Pancreas (tissue), 10 donors: ENCODE measurements at regions not wholly inside any gene's neighbourhood (a gene's known extent, or its start where the extent isn't known, plus 50 kb on each side); places are given as distances from the start of the nearest gene placed in this dataset.

ENCODE experiments used
- ATAC-seq, 4 donors: fragments of 200-7000 bp; cut with Tn5 transposase; one replicate each; pipeline versions ENCODE4 v1.8.0 to v1.9.1; 2020; ENCODE audit warnings: mild to moderate bottlenecking in 4 of 4, moderate library complexity in 4 of 4
- DNase-seq, 6 donors: peaks; one replicate each; pipeline ENCODE4 v3.0.0-alpha.2; 2020
- FAIRE-seq: peaks from 2 replicates; lab custom pipeline; 2012; peaks lifted over from hg19 to GRCh38; lab: Jason Lieb, UNC
- H3K27ac ChIP-seq, 4 donors: fragments of 200-600 bp; sonication (generic); 1 replicate in 3 of 4; 2 replicates in 1 of 4; pipeline versions ENCODE4 v1.5.0 to v1.8.0; 2020
- H3K27me3 ChIP-seq, 4 donors: fragments of 200-600 bp; one replicate each; pipeline ENCODE4 v1.8.0; 2021
- H3K36me3 ChIP-seq, 3 donors: fragments of 200-600 bp; sonication (generic) in 1 of 3; one replicate each; pipeline versions ENCODE4 v1.5.0 to v1.8.0; 2020 to 2021
- H3K4me1 ChIP-seq, 3 donors: fragments of 200-600 bp; one replicate each; pipeline ENCODE4 v1.8.0; 2021
- H3K4me3 ChIP-seq, 4 donors: fragments of 200-600 bp; sonication (generic) in 2 of 4; one replicate each; pipeline versions ENCODE4 v1.5.0 to v1.8.0; 2020 to 2021
- H3K9me3 ChIP-seq, 4 donors: fragments of 200-600 bp; one replicate each; pipeline ENCODE4 v1.8.0; 2021
- CTCF ChIP-seq, 4 donors: fragments of 200-600 bp; sonication (generic) in 3 of 4; IDR thresholded peaks; one replicate each; pipeline versions ENCODE4 v1.5.0 to v1.8.0; 2021; ENCODE audit warnings: antibody characterized with exemption in 4 of 4
- WGBS, 2 donors: extraction: QIAGEN DNeasy Blood & Tissue Kit; methylation state at CpG; one replicate each; pipeline ENCODE4 v1.1.7; 2013; 5-methylcytosine and 5-hydroxymethylcytosine counted together
- intact Hi-C, 3 donors: fragments of 100-400 bp; cut with DNase I; formaldehyde crosslinking; loops; one replicate each; pipeline versions ENCODE4 v1.11.1 to v1.14.2; 2022
- donor health status: healthy with polysubstance abuse.
- donor health status: DM: no; HTN: no; CAD: no; lungs with moderate emphysema.
- donor health status: DM: no; HTN: no; CAD: no.
- donor health status: control.
- donor health status: control.
- donor health status: Bipolar disorder and iron deficiency.
- donor health status: DM: yes; HTN: yes; CAD: no.
- donor health status: DM: no; HTN: no; CAD: no.
- donor health status: DM: no; HTN: no; CAD: no.
- donor health status: DM: yes; HTN: yes; CAD: no.

DNA sequence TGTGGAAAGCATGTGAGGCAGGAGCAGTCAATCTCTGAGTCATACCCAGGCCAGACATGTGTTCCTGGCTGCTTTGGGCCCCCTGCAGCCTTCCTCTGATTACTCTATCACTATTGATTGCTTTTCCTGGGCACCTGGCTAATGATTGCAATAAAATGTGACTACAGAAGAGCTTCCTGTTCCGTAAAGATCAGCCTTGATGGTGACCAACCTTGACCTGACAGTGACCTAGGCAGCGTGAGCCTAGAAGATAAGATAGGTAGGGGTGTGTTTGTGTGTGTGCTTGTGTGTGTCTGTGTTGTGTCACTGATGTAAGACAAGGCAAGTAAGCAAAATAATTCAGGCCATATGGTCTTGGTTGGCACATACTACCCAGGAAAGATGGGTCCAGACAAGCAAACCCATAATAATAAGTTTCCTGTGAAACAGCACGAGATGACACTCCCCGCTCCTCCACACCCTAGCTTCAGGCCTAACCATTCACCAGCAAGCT, 367.7 kb upstream of the CDH11 start:
- intact Hi-C loops = no loop called here

DNA sequence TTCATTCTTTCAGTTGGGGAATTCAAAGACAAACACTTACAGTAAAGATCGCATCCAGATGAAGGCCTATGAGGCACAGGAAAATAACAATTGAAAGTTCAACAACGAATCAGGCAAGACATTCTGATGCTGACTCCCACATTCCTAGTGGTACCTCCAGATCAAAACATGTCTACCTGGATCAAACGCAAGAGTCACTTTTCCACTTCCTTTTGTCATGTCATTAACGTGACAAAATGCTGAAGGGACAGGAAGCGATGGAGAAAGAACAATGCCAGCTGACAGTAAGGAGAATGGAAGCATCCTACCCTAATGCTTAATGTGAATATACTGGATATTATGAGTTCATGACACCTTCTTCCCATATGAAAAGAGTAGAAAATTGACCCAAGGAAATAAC, 365.4 kb upstream of the CDH11 start:
- intact Hi-C loops = no loop called here
- no peaks in the 10 kb centered on the region for H3K36me3 ChIP-seq
- 72 to 82% methylated on average over 5 of the region's 5 CpGs for WGBS, 2 donors
- H3K9me3 ChIP-seq = no peaks in the 10 kb centered on the region
- no peak for DNase-seq
- no peaks in the 10 kb centered on the region for H3K27me3 ChIP-seq
- no peak for TF ChIP-seq CTCF (IDR thresholded peaks at IDR 0.05)
- H3K4me1 ChIP-seq = no peaks in the 10 kb centered on the region
- no peak for FAIRE-seq
- no peak overlapping the region for H3K4me3 ChIP-seq
- H3K27ac ChIP-seq = no peak overlapping the region
- no peak for ATAC-seq

More for the DNA sequence above, 367.7 kb upstream of the CDH11 start:
- FAIRE-seq = no peak
- no peak for ATAC-seq
- no peaks in the 10 kb centered on the region for H3K9me3 ChIP-seq
- no peak for DNase-seq
- H3K27ac ChIP-seq = no peak overlapping the region
- no peak overlapping the region for H3K4me3 ChIP-seq
- TF ChIP-seq CTCF (IDR thresholded peaks at IDR 0.05) = no peak
- no peaks in the 10 kb centered on the region for H3K4me1 ChIP-seq
- 38 to 45% methylated on average over 4 of the region's 4 CpGs for WGBS, 2 donors
- no peaks in the 10 kb centered on the region for H3K27me3 ChIP-seq
- no peaks in the 10 kb centered on the region for H3K36me3 ChIP-seq

GRCh38 chr16:65481956-65482355, 360.1 kb upstream of the CDH11 start:
- FAIRE-seq = no peak
- DNase-seq = no peak
- H3K36me3 ChIP-seq = no peaks in the 10 kb centered on the region
- H3K9me3 ChIP-seq = no peaks in the 10 kb centered on the region
- intact Hi-C loops = no loop called here
- ATAC-seq = no peak
- H3K27me3 ChIP-seq = no peaks in the 10 kb centered on the region
- H3K27ac ChIP-seq = no peak overlapping the region
- no peak for TF ChIP-seq CTCF (IDR thresholded peaks at IDR 0.05)
- WGBS, 2 donors = 59 to 72% methylated on average over 4 of the region's 4 CpGs
- no peaks in the 10 kb centered on the region for H3K4me1 ChIP-seq
- H3K4me3 ChIP-seq = no peak overlapping the region

DNA sequence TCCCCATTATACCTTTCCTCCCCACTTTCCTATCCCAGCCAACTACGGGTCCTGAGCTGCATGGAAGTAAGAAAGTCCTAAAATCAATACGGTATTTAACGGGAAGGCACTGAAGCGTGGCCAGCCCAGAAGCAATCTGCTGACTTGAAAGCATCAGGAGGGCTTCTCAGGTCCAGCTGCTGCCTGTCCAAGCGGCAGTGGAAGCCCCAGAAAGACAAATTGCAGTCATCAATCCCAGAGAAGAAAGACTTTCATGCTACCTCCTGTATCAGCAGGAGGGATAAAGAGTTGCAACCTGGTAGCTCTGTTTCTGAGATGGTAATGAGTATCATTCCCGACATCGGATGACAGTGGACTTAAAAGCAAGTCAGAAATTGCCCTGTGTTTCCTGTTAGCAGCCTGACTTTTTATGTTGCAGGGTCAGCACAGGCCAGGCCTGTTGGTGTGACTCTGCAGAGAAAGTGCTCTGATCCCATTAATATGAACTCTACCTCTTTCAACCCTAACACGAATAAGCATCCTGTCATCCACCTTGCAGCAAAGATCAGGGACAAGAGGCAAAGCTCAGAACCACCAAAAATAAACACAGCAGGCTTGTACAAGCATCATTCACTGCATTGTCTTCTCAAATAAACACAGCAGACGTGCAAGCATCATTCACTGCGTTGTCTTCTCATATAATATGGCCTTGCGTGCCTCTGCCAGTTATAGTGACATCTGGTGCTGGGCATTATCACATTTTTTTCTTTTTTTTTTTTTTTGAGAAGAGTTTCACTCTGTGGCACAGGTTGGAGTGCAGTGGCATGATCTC, 358.6 kb upstream of the CDH11 start:
- no peak for TF ChIP-seq CTCF (IDR thresholded peaks at IDR 0.05)
- WGBS, 2 donors = 37 to 40% methylated on average over 11 of the region's 11 CpGs

GRCh38 chr16:65476448-65476955, 354.6 kb upstream of the CDH11 start:
- TF ChIP-seq CTCF (IDR thresholded peaks at IDR 0.05) = no peak
- Histone ChIP-seq H3K4me1 (no peaks in the 10 kb centered on the region), H3K27ac (no peak overlapping the region), H3K36me3 (no peaks in the 10 kb centered on the region), H3K4me3 (no peak overlapping the region), H3K9me3 (no peaks in the 10 kb centered on the region), H3K27me3 (no peaks in the 10 kb centered on the region)
- FAIRE-seq = no peak
- ATAC-seq = no peak
- no peak for DNase-seq
- intact Hi-C loops = no loop called here
- WGBS, 2 donors = 43 to 55% methylated on average over 5 of the region's 5 CpGs

More for the DNA sequence above, 358.6 kb upstream of the CDH11 start:
- intact Hi-C loops = no loop called here
- Histone ChIP-seq H3K36me3 (no peaks in the 10 kb centered on the region), H3K9me3 (no peaks in the 10 kb centered on the region), H3K4me3 (no peak overlapping the region), H3K27me3 (no peaks in the 10 kb centered on the region), H3K27ac (no peak overlapping the region), H3K4me1 (no peaks in the 10 kb centered on the region)
- FAIRE-seq = no peak
- DNase-seq = no peak
- ATAC-seq = no peak
